ENCODE measurements at regions not wholly inside any gene's neighbourhood (a gene's known extent, or its start where the extent isn't known, plus 50 kb on each side); places are given as distances from the start of the nearest gene placed in this dataset.
"Not testable (repeated sequence)": the region's sequence is repeated elsewhere in the genome, so short reads cannot be mapped to it uniquely, and the experiment has no call there.

DNA sequence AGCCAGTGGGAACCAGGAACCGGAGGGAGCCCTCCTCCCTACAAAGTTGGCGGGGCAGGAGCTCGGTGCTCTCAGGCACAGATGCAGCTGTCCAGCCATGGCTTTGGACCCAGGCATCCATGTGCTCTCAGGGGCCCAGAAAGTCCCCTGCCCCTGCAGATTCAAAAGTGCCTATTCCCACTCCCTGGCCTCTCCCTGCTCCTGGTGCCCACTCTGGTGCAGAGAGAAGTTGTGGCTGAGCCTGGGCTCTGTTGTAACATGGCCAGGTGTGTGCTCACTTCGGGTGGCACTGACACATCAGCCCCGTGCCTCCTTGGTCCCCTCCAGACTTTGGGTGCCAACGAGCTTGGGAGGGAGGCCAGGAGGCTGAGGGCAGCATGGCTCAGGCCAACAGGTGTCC is 315.8 kb upstream of the KYNU start:
- Histone ChIP-seq H3K27me3 (ENCODE audit: control insufficient read depth in 3 of 3, insufficient read depth in 3 of 3, low read length in 2 of 3) (no peaks in the 10 kb centered on the region), H3K4me3 (no peak overlapping the region), H3K27ac (ENCODE audit: low read depth in 1 of 2, low read length in 1 of 2) (no peak overlapping the region), H3K9me3 (ENCODE audit: control insufficient read depth in 4 of 4, insufficient read depth in 3 of 4, low read length in 3 of 4) (peaks cover 0 to 4% (median 2%) of the 10 kb centered on the region in 4 donors), H3K9ac (ENCODE audit: insufficient read depth in 1 of 2, low read length in 2 of 2) (no peak overlapping the region), H3K4me1 (ENCODE audit: control insufficient read depth in 5 of 5, insufficient read depth in 5 of 5, low read length in 5 of 5) (peaks cover 0 to 6% (median 0%) of the 10 kb centered on the region in 5 donors), H3K36me3 (ENCODE audit: control insufficient read depth in 4 of 4, insufficient read depth in 4 of 4, low read length in 4 of 4) (no peaks in the 10 kb centered on the region)
- 86 to 94% methylated on average over 6 of the region's 6 CpGs for WGBS, 2 donors
- DNase-seq = no peak
- TF ChIP-seq, protein P1, sequence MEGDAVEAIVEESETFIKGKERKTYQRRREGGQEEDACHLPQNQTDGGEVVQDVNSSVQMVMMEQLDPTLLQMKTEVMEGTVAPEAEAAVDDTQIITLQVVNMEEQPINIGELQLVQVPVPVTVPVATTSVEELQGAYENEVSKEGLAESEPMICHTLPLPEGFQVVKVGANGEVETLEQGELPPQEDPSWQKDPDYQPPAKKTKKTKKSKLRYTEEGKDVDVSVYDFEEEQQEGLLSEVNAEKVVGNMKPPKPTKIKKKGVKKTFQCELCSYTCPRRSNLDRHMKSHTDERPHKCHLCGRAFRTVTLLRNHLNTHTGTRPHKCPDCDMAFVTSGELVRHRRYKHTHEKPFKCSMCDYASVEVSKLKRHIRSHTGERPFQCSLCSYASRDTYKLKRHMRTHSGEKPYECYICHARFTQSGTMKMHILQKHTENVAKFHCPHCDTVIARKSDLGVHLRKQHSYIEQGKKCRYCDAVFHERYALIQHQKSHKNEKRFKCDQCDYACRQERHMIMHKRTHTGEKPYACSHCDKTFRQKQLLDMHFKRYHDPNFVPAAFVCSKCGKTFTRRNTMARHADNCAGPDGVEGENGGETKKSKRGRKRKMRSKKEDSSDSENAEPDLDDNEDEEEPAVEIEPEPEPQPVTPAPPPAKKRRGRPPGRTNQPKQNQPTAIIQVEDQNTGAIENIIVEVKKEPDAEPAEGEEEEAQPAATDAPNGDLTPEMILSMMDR (IDR thresholded peaks at IDR 0.05; ENCODE audit: control extremely low read depth, extremely low read depth) = no peak
- no peak for ATAC-seq (ENCODE audit: insufficient read depth, low FRiP score)

DNA sequence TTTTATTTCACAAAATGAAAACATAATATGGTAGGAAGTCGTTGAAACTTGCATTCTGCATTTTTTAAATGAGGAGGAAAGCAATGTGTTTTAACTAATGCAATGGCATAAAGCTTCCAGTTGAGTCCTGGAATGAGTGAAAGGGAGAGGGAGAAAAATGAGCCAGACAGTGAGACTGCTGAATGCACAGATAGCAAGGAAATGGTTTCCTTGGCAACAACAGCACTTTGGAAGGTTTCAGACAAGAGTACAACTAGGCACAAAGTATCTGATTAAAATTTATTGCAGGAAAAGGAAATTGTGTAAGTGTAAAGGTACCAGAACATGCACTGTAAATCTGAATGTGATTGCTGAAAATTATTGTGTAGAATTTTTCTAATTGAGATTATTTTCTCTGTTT is 320.1 kb upstream of the KYNU start:
- no peaks in the 10 kb centered on the region for H3K27me3 ChIP-seq (ENCODE audit: control insufficient read depth in 3 of 3, insufficient read depth in 3 of 3, low read length in 2 of 3)

DNA sequence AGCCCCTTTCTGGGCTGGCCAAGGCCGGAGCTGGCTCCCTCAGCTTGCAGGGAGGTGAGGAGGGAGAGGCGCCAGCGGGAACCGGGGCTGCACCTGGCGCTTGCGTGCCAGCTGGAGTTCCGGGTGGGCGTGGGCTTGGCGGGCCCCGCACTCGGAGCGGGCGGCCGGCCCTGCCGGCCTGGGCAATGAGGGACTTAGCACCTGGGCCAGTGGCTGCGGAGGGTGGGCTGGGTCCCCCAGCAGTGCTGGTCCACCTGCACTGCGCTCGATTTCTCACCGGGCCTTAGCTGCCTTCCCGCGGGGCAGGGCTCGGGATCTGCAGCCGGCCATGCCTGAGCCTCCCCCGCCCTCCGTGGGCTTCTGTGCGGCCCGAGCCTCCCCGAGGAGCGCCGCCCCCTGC is 331.5 kb upstream of the KYNU start:
- not testable (repeated sequence) for ATAC-seq (ENCODE audit: insufficient read depth, low FRiP score); H3K36me3 ChIP-seq (ENCODE audit: control insufficient read depth in 4 of 4, insufficient read depth in 4 of 4, low read length in 4 of 4); H3K27me3 ChIP-seq (ENCODE audit: control insufficient read depth in 3 of 3, insufficient read depth in 3 of 3, low read length in 2 of 3); H3K4me1 ChIP-seq (ENCODE audit: control insufficient read depth in 5 of 5, insufficient read depth in 5 of 5, low read length in 5 of 5); H3K4me3 ChIP-seq; H3K27ac ChIP-seq (ENCODE audit: low read depth in 1 of 2, low read length in 1 of 2); H3K9me3 ChIP-seq (ENCODE audit: control insufficient read depth in 4 of 4, insufficient read depth in 3 of 4, low read length in 3 of 4); DNase-seq; H3K9ac ChIP-seq (ENCODE audit: insufficient read depth in 1 of 2, low read length in 2 of 2)
- 95 to 97% methylated on average over 23 to 30 of the region's 30 CpGs for WGBS, 2 donors

More for the DNA sequence above, 320.1 kb upstream of the KYNU start:
- Histone ChIP-seq H3K4me3 (no peak overlapping the region), H3K9me3 (ENCODE audit: control insufficient read depth in 4 of 4, insufficient read depth in 3 of 4, low read length in 3 of 4) (peaks cover 0 to 4% (median 0%) of the 10 kb centered on the region in 4 donors), H3K36me3 (ENCODE audit: control insufficient read depth in 4 of 4, insufficient read depth in 4 of 4, low read length in 4 of 4) (no peaks in the 10 kb centered on the region), H3K4me1 (ENCODE audit: control insufficient read depth in 5 of 5, insufficient read depth in 5 of 5, low read length in 5 of 5) (no peaks in the 10 kb centered on the region), H3K27ac (ENCODE audit: low read depth in 1 of 2, low read length in 1 of 2) (no peak overlapping the region), H3K9ac (ENCODE audit: insufficient read depth in 1 of 2, low read length in 2 of 2) (no peak overlapping the region)
- ATAC-seq (ENCODE audit: insufficient read depth, low FRiP score) (no peak), DNase-seq (peak in 2 of 3 donors; percentile 33 to 45)
- WGBS, 2 donors = 24 to 31% methylated on average over 1 of the region's 1 CpG
- TF ChIP-seq, protein P1 (IDR thresholded peaks at IDR 0.05; ENCODE audit: control extremely low read depth, extremely low read depth) = no peak

DNA sequence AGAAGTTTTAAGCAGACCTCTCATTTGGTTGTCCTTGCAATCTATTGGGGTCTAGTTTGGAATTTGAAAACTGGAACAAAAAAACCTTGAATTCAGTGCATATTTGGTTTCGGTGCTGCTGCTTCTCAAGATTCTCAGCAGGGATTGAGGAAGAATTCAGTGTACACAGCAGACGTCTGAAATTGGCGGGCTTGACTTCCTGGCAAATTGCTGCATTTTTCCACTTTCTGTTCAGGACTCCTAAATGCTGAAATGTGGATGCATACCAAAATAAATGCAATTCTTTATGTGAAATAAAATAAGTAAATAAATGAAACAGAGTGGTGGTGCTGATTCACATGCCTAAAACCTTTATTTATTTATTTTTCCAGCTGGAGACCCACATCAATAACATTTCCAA is 332.4 kb upstream of the KYNU start:
- 61 to 66% methylated on average over 3 of the region's 3 CpGs for WGBS, 2 donors
- H3K27me3 ChIP-seq (ENCODE audit: control insufficient read depth in 3 of 3, insufficient read depth in 3 of 3, low read length in 2 of 3) = no peaks in the 10 kb centered on the region
- no peak for ATAC-seq (ENCODE audit: insufficient read depth, low FRiP score)
- H3K9ac ChIP-seq (ENCODE audit: insufficient read depth in 1 of 2, low read length in 2 of 2) = peak overlapping the region in 1 of 2 donors; percentile 28
- TF ChIP-seq, protein P1 (IDR thresholded peaks at IDR 0.05; ENCODE audit: control extremely low read depth, extremely low read depth) = no peak
- H3K4me3 ChIP-seq = no peak overlapping the region
- H3K36me3 ChIP-seq (ENCODE audit: control insufficient read depth in 4 of 4, insufficient read depth in 4 of 4, low read length in 4 of 4) = no peaks in the 10 kb centered on the region
- H3K9me3 ChIP-seq (ENCODE audit: control insufficient read depth in 4 of 4, insufficient read depth in 3 of 4, low read length in 3 of 4) = peaks cover 0 to 2% (median 1%) of the 10 kb centered on the region in 4 donors
- peaks cover 0 to 7% (median 0%) of the 10 kb centered on the region in 5 donors for H3K4me1 ChIP-seq (ENCODE audit: control insufficient read depth in 5 of 5, insufficient read depth in 5 of 5, low read length in 5 of 5)
- peak; percentile 39 to 82 (median 69) for DNase-seq
- H3K27ac ChIP-seq (ENCODE audit: low read depth in 1 of 2, low read length in 1 of 2) = no peak overlapping the region
